ENCODE measurements at regions not wholly inside any gene's neighbourhood (a gene's known extent, or its start where the extent isn't known, plus 50 kb on each side); places are given as distances from the start of the nearest gene placed in this dataset.

DNA sequence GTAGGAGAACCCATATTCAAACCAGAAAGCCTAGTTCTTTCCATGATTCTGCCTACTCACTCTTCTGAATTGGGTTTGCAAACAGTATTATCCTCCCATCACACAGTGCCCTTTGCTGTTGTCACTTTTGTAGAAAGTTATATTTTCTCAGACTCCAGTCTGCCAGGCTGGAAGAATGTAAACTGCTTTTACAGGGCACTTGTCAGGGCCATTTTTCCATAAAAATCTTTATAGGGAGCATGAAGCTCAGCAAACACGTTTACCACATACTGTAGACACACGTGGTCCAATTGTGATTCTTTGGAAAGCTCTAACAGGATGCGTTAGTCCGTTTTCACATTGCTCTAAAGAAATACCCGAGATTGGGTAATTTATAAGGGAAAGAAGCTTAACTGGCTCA, 204.0 kb downstream of the KCNN2 start:
- TF ChIP-seq, protein P1, sequence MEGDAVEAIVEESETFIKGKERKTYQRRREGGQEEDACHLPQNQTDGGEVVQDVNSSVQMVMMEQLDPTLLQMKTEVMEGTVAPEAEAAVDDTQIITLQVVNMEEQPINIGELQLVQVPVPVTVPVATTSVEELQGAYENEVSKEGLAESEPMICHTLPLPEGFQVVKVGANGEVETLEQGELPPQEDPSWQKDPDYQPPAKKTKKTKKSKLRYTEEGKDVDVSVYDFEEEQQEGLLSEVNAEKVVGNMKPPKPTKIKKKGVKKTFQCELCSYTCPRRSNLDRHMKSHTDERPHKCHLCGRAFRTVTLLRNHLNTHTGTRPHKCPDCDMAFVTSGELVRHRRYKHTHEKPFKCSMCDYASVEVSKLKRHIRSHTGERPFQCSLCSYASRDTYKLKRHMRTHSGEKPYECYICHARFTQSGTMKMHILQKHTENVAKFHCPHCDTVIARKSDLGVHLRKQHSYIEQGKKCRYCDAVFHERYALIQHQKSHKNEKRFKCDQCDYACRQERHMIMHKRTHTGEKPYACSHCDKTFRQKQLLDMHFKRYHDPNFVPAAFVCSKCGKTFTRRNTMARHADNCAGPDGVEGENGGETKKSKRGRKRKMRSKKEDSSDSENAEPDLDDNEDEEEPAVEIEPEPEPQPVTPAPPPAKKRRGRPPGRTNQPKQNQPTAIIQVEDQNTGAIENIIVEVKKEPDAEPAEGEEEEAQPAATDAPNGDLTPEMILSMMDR (IDR thresholded peaks at IDR 0.05; ENCODE audit: low read depth, low read length, missing control alignments): no peak
- DNase-seq (ENCODE audit: low read depth): no peak
- H3K4me3 ChIP-seq (ENCODE audit: low read depth, low read length): no peak overlapping the region
- in situ Hi-C loops (cut with HindIII; ENCODE audit: low sequenced_read_pairs): no loop called here

DNA sequence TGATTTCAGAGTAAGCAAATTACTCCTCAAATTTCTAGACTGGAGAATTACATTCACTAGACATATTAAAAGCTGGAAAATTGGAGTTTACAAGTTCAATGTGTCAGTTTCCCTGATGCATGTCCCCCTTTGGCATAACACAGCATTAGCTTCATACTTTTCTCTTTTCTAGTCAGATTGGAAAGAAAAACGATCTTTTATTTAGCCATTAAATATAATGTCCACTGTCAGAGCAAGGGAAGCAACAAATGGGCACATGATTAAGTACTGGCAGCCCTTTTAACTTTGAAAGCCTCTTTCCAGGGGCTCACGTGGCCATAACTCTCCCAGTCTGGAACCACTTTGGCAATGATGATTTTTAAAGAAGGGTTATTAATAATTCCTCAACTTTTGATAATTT, 203.3 kb downstream of the KCNN2 start:
- H3K4me3 ChIP-seq (ENCODE audit: low read depth, low read length): no peak overlapping the region
- in situ Hi-C loops (cut with HindIII; ENCODE audit: low sequenced_read_pairs): no loop called here
- DNase-seq (ENCODE audit: low read depth): no peak
- TF ChIP-seq, protein P1 (IDR thresholded peaks at IDR 0.05; ENCODE audit: low read depth, low read length, missing control alignments): no peak

DNA sequence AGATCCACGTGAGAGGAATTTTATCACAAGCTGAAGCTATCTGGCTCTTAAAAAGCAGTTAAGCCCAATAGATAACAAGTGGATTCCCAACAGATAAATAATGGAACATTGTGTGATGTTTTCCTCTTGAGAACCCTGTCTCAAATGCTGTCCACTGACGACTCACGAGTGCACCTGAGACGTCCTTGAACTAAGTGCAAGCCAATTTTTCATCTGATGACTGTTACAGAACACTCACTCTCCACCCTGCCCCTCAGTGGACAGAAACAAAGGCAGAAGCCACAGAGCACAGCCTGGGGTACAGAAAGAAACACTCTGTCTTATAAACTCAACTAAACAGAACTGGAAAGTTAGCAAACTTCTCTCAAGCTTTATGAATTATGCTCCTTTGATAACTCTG, 199.5 kb downstream of the KCNN2 start:
- no peak for DNase-seq (ENCODE audit: low read depth)
- no peak overlapping the region for H3K4me3 ChIP-seq (ENCODE audit: low read depth, low read length)
- in situ Hi-C loops (cut with HindIII; ENCODE audit: low sequenced_read_pairs): no loop called here
- TF ChIP-seq, protein P1 (IDR thresholded peaks at IDR 0.05; ENCODE audit: low read depth, low read length, missing control alignments): no peak

Measured in astrocyte of the cerebellum (primary cell).